Fibroblast of skin of back (primary cell): ENCODE measurements at regions not wholly inside any gene's neighbourhood (a gene's known extent, or its start where the extent isn't known, plus 50 kb on each side); places are given as distances from the start of the nearest gene placed in this dataset.
"Not testable (repeated sequence)": the region's sequence is repeated elsewhere in the genome, so short reads cannot be mapped to it uniquely, and the experiment has no call there.

Experiments
- DNase-seq: peaks from one replicate; pipeline ENCODE4 v3.0.0-alpha.2; 2013

- no peak for DNase-seq
Measured at GRCh38 chr6:79150733-79151132, 72.7 kb upstream of the PHIP start.

- no peak for DNase-seq
Measured at GRCh38 chr6:79149884-79150283, 71.8 kb upstream of the PHIP start.

- DNase-seq, result no peak
Measured at GRCh38 chr6:79146421-79146820, 68.4 kb upstream of the PHIP start.

- no peak for DNase-seq
Measured at GRCh38 chr6:79145301-79145700, 67.2 kb upstream of the PHIP start.

GRCh38 chr6:79143320-79143898 lies 65.4 kb upstream of the PHIP start:
- no peak for DNase-seq

- DNase-seq, result peak; percentile 3
Measured at GRCh38 chr6:79138146-79138545, 60.1 kb upstream of the PHIP start.

GRCh38 chr6:79137671-79138070 lies 59.6 kb upstream of the PHIP start:
- no peak for DNase-seq

- DNase-seq, result no peak
Measured at GRCh38 chr6:79135973-79136470, 58.0 kb upstream of the PHIP start.

GRCh38 chr6:79134699-79135474 lies 56.8 kb upstream of the PHIP start:
- no peak for DNase-seq

GRCh38 chr6:79133173-79133572 lies 55.1 kb upstream of the PHIP start:
- no peak for DNase-seq

- not testable (repeated sequence) for DNase-seq
Measured at GRCh38 chr6:79131220-79131619, 53.2 kb upstream of the PHIP start.
